Small intestine (tissue), 7 donors: ENCODE measurements at regions not wholly inside any gene's neighbourhood (a gene's known extent, or its start where the extent isn't known, plus 50 kb on each side); places are given as distances from the start of the nearest gene placed in this dataset.

ENCODE experiments used
- DNase-seq, 2 donors: peaks; one replicate each; pipeline versions ENCODE4 v3.0.0 to v3.0.0-alpha.2; 2013
- FAIRE-seq: peaks from 2 replicates; lab custom pipeline; 2012; peaks lifted over from hg19 to GRCh38; lab: Jason Lieb, UNC
- H3K27ac ChIP-seq, 3 donors: one replicate each; pipeline ENCODE4 v1.5.1; 2013; ENCODE audit warnings: low read length in 2 of 3, mild to moderate bottlenecking in 2 of 3, control low read depth in 1 of 3, inconsistent platforms in 1 of 3, low read depth in 1 of 3, moderate library complexity in 1 of 3
- H3K27me3 ChIP-seq, 3 donors: one replicate each; pipeline ENCODE4 v1.6.1; 2013; ENCODE audit warnings: low read length in 3 of 3, inconsistent platforms in 1 of 3; ENCODE audit not compliant: control insufficient read depth in 3 of 3, insufficient read depth in 3 of 3
- H3K36me3 ChIP-seq, 3 donors: one replicate each; pipeline ENCODE4 v1.6.1; 2013; ENCODE audit warnings: low read length in 3 of 3, inconsistent platforms in 1 of 3, low read depth in 1 of 3, mild to moderate bottlenecking in 1 of 3, moderate library complexity in 1 of 3; ENCODE audit not compliant: control insufficient read depth in 3 of 3, insufficient read depth in 2 of 3
- H3K4me1 ChIP-seq, 3 donors: one replicate each; pipeline ENCODE4 v1.6.1; 2013; ENCODE audit warnings: low read length in 2 of 3, inconsistent platforms in 1 of 3, low read depth in 1 of 3, mild to moderate bottlenecking in 1 of 3, moderate library complexity in 1 of 3; ENCODE audit not compliant: control insufficient read depth in 3 of 3, insufficient read depth in 2 of 3
- H3K4me3 ChIP-seq, 3 donors: one replicate each; pipeline ENCODE4 v1.5.1; 2013; ENCODE audit warnings: low read length in 3 of 3, control low read depth in 1 of 3, inconsistent platforms in 1 of 3, low read depth in 1 of 3, mild to moderate bottlenecking in 1 of 3, moderate library complexity in 1 of 3
- H3K9me3 ChIP-seq, 2 donors: one replicate each; pipeline ENCODE4 v1.6.1; 2013; ENCODE audit warnings: low read depth in 1 of 2, low read length in 1 of 2; ENCODE audit not compliant: control insufficient read depth in 2 of 2, insufficient read depth in 1 of 2
- WGBS, 3 donors: extraction: QIAGEN DNeasy Blood & Tissue Kit; methylation state at CpG; one replicate each; pipeline ENCODE4 v1.1.7; 2013; 5-methylcytosine and 5-hydroxymethylcytosine counted together
- donor health status: healthy with polysubstance abuse.
- donor health status: control.
- donor health status: control.
- donor health status: Bipolar disorder and iron deficiency.
- donor health status: healthy.

DNA sequence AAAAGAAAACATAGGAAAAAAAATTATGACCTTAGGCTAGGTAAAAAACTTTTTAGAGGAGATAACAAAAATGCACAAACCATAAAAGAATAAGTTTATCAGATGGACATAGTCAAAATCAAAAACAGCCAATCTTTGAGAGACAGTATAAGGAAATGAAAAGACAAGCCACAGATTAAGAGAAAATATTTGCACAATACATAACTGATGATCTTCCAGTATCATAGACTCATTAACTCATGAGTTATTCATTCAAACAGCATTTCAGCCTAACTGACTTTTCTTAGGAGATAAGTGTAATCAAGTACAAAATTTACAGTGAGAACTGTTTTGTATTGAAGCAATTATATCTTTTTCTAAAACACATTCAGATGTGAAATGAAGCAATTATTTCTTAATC lies 183.8 kb downstream of the FBXO8 start:
- no peaks in the 10 kb centered on the region for H3K9me3 ChIP-seq
- H3K27ac ChIP-seq, result no peak overlapping the region
- no peak overlapping the region for H3K4me3 ChIP-seq
- FAIRE-seq (no peak), DNase-seq (no peak)
- no peaks in the 10 kb centered on the region for H3K27me3 ChIP-seq
- no peaks in the 10 kb centered on the region for H3K36me3 ChIP-seq
- H3K4me1 ChIP-seq, result no peaks in the 10 kb centered on the region

DNA sequence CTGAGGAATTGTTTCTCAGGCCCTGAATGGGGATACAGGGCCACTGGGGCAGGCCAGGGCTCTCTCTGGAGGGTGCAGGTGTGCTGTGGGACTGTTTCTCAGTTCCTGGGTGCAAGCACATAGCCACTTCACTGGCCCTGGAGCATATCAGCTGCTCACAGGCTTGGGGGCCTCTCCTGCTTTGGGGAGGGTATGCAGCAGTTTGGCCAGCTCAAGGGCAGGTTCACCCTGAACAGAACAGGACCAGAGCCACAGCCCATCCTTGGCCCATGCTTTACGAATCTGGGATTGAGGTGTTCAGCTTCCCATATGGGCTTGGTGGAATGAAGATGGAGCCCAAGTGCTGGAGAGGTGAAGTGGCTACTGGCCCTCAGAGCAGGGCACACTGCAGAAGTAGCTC lies 186.5 kb downstream of the FBXO8 start:
- no peak overlapping the region for H3K4me3 ChIP-seq
- no peaks in the 10 kb centered on the region for H3K4me1 ChIP-seq
- FAIRE-seq (no peak), DNase-seq (no peak)
- H3K36me3 ChIP-seq, result no peaks in the 10 kb centered on the region
- no peak overlapping the region for H3K27ac ChIP-seq
- no peaks in the 10 kb centered on the region for H3K9me3 ChIP-seq
- no peaks in the 10 kb centered on the region for H3K27me3 ChIP-seq
- 63 to 84% (median 76%) methylated on average over 1 of the region's 1 CpG for WGBS, 3 donors

DNA sequence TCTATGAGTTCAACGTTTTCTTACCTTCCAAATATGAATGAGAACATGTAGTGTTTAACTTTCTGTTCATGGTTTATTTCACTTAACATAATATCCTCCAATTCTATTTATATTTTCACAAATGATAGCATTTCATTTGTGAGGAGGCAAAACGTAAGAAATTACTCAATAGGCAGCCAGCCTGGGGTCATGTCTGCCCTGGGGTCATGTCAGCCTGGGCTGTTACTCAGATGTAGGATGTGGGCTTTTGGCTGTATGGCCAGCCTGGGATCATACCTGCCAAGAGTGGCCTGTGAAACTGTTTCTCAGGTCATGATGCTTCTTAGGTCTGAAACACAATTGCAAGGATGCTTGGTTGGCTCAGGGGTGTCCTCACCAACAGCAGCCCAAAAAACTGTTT lies 187.0 kb downstream of the FBXO8 start:
- FAIRE-seq (no peak), DNase-seq (no peak)
- Histone ChIP-seq H3K27me3 (no peaks in the 10 kb centered on the region), H3K36me3 (no peaks in the 10 kb centered on the region), H3K9me3 (no peaks in the 10 kb centered on the region), H3K4me1 (no peaks in the 10 kb centered on the region), H3K27ac (no peak overlapping the region), H3K4me3 (no peak overlapping the region)
- WGBS, 3 donors, result 36 to 50% (median 37%) methylated on average over 2 of the region's 2 CpGs

GRCh38 chr4:174091130-174091529 lies 192.3 kb downstream of the FBXO8 start:
- H3K4me1 ChIP-seq, result no peaks in the 10 kb centered on the region
- no peaks in the 10 kb centered on the region for H3K36me3 ChIP-seq
- H3K4me3 ChIP-seq, result no peak overlapping the region
- no peaks in the 10 kb centered on the region for H3K27me3 ChIP-seq
- no peaks in the 10 kb centered on the region for H3K9me3 ChIP-seq
- DNase-seq (no peak), FAIRE-seq (no peak)
- 79 to 91% (median 81%) methylated on average over 2 of the region's 2 CpGs for WGBS, 3 donors
- H3K27ac ChIP-seq, result no peak overlapping the region

- H3K36me3 ChIP-seq, result no peaks in the 10 kb centered on the region
- H3K4me1 ChIP-seq, result no peaks in the 10 kb centered on the region
- H3K9me3 ChIP-seq, result no peaks in the 10 kb centered on the region
- DNase-seq, result no peak
- H3K4me3 ChIP-seq, result no peak overlapping the region
- WGBS, 3 donors, result 36 to 64% (median 48%) methylated on average over 4 of the region's 4 CpGs
- H3K27me3 ChIP-seq, result no peaks in the 10 kb centered on the region
- H3K27ac ChIP-seq, result no peak overlapping the region
- FAIRE-seq, result no peak
These were observed 193.8 kb downstream of the FBXO8 start for GRCh38 chr4:174089711-174090110.

DNA sequence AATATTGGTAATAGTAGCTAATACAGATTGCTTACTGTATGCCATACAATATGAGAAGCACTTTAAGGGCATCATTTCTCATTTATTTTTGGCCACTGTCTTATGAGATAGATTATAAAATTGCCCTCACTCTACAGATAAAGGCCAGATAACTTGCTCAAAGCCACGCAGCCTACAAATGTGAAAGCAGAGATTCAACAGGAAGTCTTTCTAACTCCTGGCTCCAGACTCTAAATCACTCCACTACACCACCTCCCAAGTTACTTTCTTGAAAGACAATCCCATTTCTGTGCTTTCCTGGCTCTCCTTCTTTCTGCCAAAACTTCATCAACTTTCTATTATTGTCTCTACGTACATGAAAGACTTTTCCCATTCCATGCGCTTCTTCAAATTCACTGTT lies 194.7 kb downstream of the FBXO8 start:
- FAIRE-seq, result no peak

GRCh38 chr4:174086829-174087799 lies 196.4 kb downstream of the FBXO8 start:
- H3K9me3 ChIP-seq, result no peaks in the 10 kb centered on the region
- 50 to 70% (median 58%) methylated on average over 14 of the region's 14 CpGs for WGBS, 3 donors
- no peak overlapping the region for H3K27ac ChIP-seq
- H3K4me3 ChIP-seq, result no peak overlapping the region
- no peak for DNase-seq
- no peaks in the 10 kb centered on the region for H3K27me3 ChIP-seq
- FAIRE-seq, result no peak
- no peaks in the 10 kb centered on the region for H3K36me3 ChIP-seq
- no peaks in the 10 kb centered on the region for H3K4me1 ChIP-seq

More for the DNA sequence above, 194.7 kb downstream of the FBXO8 start:
- Histone ChIP-seq H3K27me3 (no peaks in the 10 kb centered on the region), H3K4me3 (no peak overlapping the region), H3K4me1 (no peaks in the 10 kb centered on the region), H3K36me3 (no peaks in the 10 kb centered on the region), H3K9me3 (no peaks in the 10 kb centered on the region), H3K27ac (no peak overlapping the region)
- 66 to 68% (median 67%) methylated on average over 3 of the region's 3 CpGs for WGBS, 3 donors
- DNase-seq, result no peak

DNA sequence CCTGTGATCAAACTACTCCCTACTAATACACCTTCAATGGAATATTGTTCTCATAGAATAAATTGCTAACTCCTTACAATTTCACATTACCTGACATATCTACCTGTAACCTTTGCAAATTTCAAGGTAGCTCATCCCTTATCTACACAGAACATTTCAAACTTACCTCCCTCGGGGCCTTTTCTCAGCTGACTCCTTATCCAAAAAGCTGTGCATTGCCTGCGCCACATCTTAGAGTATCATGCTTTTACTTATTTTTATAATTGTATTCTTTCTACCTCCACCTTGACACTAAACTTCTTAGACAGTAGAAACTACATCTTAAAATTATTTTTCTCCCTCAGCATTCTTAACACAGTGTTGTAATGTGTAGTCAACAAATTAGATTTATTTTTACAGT lies 198.5 kb downstream of the FBXO8 start:
- WGBS, 3 donors, result 87 to 91% (median 91%) methylated on average over 2 of the region's 2 CpGs
- FAIRE-seq, result no peak

More for the DNA sequence above, 198.5 kb downstream of the FBXO8 start:
- H3K27me3 ChIP-seq, result no peaks in the 10 kb centered on the region
- H3K27ac ChIP-seq, result no peak overlapping the region
- no peaks in the 10 kb centered on the region for H3K9me3 ChIP-seq
- H3K4me1 ChIP-seq, result no peaks in the 10 kb centered on the region
- no peak overlapping the region for H3K4me3 ChIP-seq
- no peak for DNase-seq
- H3K36me3 ChIP-seq, result no peaks in the 10 kb centered on the region
